Renal cortex interstitium (tissue), 11 donors: ENCODE measurements at regions not wholly inside any gene's neighbourhood (a gene's known extent, or its start where the extent isn't known, plus 50 kb on each side); places are given as distances from the start of the nearest gene placed in this dataset.

ENCODE experiments used
- DNase-seq, 11 donors: peaks; one replicate each; pipeline ENCODE4 v3.0.0-alpha.2; 2013; ENCODE audit warnings: low read depth in 9 of 11, low spot score in 4 of 11; ENCODE audit errors: extremely low read depth in 1 of 11

- no peak for DNase-seq
Observed at GRCh38 chr5:39482098-39482497, 57.3 kb upstream of the DAB2 start.

- no peak for DNase-seq
Observed at GRCh38 chr5:39479537-39479936, 54.8 kb upstream of the DAB2 start.

- no peak for DNase-seq
Observed at GRCh38 chr5:39478863-39479262, 54.1 kb upstream of the DAB2 start.

GRCh38 chr5:39476843-39477220 lies 52.1 kb upstream of the DAB2 start:
- DNase-seq: no peak

- no peak for DNase-seq
Observed at GRCh38 chr5:39475881-39476842, 51.4 kb upstream of the DAB2 start.

GRCh38 chr5:39475159-39475571 lies 50.4 kb upstream of the DAB2 start:
- DNase-seq: no peak
